ENCODE measurements at regions not wholly inside any gene's neighbourhood (a gene's known extent, or its start where the extent isn't known, plus 50 kb on each side); places are given as distances from the start of the nearest gene placed in this dataset.
"Not testable (repeated sequence)": the region's sequence is repeated elsewhere in the genome, so short reads cannot be mapped to it uniquely, and the experiment has no call there.

DNA sequence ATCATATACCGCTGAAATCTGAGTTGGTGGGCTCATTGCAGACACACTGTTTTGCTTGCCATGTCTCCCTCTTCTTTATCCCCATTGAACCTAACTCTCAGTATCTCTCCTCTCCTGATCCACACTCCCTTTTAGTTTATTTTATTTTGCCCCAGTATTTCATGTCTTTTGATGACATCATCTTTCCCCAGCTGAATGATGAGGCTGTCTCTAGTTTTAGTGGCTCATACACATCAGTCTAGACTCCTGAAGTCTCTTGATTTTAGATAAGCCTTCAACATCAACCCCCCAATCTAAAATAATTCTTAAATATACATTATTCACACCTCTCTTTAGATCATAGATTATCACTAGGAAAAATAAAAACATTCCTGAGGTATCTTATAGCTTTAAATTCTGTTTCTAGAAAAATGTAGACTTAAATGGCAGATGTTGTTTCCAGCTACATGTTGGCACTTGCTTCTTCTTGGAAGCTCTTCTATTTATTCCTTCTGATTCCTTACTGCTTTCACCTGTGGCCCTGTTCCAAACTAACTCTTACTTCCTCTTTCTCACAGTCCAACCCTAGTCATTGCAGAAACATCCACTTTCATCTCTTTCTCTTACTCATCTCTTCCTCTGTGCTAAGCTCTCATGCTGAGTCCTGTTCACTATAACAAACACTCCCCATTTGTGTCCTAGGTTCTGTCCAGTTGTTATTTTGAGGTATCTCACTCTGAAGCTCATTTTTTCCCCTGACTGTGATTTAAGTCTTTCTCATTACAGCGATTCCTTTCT is 191.9 kb upstream of the SLC35B3 start:
- peak; percentile 16 for DNase-seq
- in situ Hi-C loops (cut with HindIII; ENCODE audit: low pct_ligation_motif_present, low pct_unique_long_range_greater_than_20kb, low sequenced_read_pairs): no loop called here

DNA sequence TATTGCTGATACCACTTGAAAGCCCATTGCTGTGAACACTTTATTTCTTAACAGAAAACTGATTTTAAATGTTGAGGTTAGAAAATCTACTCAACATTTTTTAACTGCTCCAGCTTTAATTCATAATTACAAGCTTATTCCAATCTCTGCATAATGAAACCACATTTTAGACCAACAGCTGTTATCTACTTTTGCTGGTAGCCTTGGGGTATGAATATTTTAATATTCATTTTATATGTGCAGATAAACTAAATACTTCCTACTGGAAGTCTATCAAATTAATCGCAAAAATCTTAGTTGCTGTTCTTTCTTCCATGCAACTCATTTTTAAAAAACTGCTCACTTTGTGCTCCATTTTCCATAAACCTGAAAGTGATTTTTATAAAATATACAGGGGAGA is 189.3 kb upstream of the SLC35B3 start:
- in situ Hi-C loops (cut with HindIII; ENCODE audit: low pct_ligation_motif_present, low pct_unique_long_range_greater_than_20kb, low sequenced_read_pairs): no loop called here
- no peak for DNase-seq

DNA sequence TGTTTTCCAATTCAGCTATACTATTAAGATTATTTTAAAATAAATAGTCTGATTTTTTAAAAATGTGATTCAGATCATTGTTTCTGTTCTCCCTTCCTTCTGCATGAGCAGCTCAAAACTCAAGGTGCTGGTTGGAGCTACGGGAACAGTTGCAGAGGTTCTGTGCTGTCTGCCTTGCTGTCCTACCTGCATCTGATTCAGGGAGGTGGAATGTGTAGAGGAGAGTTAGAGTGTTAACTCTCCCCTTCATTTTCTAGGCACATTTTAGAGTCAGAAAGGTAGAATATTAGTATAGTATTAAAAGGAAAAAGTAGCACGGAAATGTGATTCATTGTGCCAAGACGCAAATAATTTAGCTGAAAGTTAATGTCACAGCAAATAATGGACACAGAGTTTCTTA is 188.1 kb upstream of the SLC35B3 start:
- no peak for DNase-seq
- in situ Hi-C loops (cut with HindIII; ENCODE audit: low pct_ligation_motif_present, low pct_unique_long_range_greater_than_20kb, low sequenced_read_pairs): no loop called here

DNA sequence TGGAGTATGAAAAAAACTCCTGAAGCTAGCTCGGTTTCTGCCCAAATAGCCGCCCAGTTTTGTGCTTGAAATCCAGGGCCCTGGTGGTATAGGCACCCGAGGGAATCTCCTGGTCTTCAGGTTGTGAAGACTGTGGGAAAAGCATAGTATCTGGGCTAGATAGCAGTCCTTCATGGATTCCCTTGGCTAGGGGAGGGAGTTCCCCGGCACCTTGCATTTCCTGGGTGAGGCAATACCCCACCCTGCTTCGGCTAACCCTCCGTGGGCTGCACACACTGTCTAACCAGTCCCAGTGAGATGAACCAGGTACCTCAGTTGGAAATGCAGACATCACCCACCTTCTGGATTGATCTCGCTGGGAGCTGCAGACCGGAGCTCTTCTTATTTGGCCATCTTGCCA is 184.5 kb upstream of the SLC35B3 start:
- no peak for DNase-seq
- in situ Hi-C loops (cut with HindIII; ENCODE audit: low pct_ligation_motif_present, low pct_unique_long_range_greater_than_20kb, low sequenced_read_pairs): no loop called here

DNA sequence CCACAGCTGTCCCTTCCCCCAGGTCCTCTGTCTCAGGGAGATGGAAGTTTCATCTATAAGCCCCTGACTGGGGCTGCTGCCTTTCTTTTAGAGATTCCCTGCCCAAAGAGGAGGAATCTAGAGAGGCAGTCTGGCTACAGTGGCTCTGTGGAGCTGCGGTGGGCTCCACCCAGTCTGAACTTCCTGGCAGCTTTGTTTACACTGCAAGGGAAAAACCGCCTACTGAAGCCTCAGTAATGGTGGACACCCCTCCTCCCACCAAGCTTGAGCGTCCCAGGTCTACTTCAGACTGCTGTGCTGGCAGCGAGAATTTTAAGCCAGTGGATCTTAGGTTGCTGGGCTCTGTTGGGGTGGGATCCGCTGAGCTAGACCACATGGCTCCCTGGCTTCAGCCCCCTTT is 184.1 kb upstream of the SLC35B3 start:
- DNase-seq; in situ Hi-C loops (cut with HindIII; ENCODE audit: low pct_ligation_motif_present, low pct_unique_long_range_greater_than_20kb, low sequenced_read_pairs): not testable (repeated sequence)

DNA sequence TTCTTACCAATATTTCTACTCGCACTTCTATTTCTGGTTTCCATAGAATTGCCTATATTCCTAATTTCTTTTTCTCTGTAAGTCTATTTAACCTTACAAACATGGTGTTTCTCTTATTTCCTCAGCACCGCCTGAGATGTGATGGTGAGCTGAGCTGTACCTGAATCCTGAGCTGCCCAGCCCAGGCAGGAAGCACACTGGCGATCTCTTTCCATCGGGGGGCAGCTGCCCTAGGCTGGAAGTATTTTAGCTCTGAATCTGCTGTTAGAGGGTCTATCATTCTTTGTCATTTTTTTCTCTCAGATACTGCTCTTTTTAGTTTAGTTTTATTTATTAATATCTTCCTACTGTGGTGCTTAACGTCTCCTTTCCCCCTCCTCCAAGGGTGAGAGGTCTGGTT is 173.4 kb upstream of the SLC35B3 start:
- in situ Hi-C loops (cut with HindIII; ENCODE audit: low pct_ligation_motif_present, low pct_unique_long_range_greater_than_20kb, low sequenced_read_pairs): no loop called here
- no peak for DNase-seq

DNA sequence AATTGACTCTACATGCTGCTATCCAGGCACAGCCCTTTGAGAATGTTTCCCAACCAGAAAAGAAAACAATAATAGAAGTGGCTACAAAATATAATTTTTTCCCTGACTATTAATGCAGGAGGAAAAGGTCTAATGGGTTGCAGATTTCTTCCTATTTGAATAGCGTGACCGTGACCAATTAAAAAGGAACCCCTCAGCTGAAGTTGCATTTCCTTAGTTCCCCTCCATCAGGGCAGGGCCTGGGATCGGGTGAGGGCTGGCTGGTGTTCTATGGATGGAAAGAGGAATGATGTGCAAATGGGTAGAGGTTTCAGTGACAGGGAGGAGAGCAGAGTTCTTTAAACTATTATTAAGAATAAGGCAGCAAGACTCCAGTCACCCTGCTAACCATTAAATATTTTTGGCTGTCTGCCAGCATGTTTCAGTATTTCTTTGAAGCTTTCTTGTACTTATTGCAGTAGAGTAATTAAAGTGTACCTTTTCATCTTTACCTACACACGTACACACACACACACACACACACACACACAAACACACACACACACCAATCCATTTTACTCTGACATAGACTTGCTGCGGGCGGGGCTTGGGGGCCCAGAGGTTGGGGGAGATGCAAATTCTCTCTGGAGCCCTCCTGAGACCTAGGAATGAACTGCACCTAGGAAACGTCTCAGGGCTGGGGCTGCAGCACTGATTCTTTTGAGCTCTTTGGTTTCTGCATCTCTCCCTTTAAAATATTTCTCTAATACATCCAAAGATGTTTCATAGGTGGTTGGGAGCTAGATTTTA is 154.8 kb upstream of the SLC35B3 start:
- peak; percentile 37 for DNase-seq
- in situ Hi-C loops (cut with HindIII; ENCODE audit: low pct_ligation_motif_present, low pct_unique_long_range_greater_than_20kb, low sequenced_read_pairs): no loop called here

DNA sequence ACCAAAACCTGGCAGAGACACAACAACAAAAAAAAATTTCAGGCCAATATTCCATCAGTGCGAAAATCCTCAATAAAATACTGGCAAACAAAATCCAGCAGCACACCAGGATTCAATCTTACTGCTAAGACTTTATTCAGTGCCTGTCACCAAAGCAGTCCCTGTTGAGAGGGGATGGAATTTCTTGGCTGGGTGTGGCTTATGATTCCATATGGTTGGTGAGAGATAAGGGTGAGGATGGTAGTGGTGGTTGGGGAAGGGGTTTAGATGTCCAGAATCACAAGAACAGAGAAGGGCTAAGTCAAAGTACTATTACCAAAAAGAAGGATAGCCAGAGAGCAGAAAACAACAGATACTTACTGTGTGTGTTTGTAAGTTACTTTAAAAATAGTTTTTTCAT is 152.8 kb upstream of the SLC35B3 start:
- in situ Hi-C loops (cut with HindIII; ENCODE audit: low pct_ligation_motif_present, low pct_unique_long_range_greater_than_20kb, low sequenced_read_pairs): no loop called here
- no peak for DNase-seq

DNA sequence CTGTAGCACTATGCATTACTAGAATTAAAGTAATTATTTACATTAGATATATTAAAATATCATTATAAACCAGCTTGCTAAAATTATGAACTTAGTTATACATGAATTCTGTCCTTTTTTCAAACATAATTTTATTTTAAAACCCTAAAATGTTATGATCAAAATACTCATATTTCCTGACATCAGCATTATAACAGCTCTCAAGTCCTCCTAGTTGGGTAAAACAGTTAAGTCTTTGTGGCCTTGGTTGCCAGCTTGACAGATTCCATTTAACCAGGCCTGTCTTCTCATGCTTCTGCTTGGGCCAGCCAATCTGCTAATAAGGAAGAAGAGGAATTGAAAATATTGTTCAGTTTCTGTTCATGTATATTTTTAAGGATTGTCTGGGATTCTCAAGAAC is 147.9 kb upstream of the SLC35B3 start:
- in situ Hi-C loops (cut with HindIII; ENCODE audit: low pct_ligation_motif_present, low pct_unique_long_range_greater_than_20kb, low sequenced_read_pairs): no loop called here
- DNase-seq: no peak

DNA sequence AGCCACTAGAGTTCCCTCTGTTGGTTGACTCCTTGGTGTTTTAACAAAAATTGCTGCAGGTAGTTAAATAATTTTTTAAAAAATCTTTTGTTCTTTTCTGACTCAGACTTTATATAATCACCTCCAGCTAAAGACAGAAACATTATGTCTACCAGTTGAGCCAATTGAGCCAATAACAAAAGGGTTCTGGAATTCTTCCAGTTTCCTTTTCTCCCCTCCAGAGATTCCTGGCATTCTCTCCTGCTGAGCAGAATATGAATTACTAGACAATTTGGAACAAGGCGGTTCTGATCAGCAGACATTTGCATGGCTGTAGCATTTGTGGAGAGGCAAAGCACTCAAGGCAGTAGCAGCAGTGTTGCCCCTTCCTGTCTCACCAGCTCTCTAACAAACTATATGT is 144.0 kb upstream of the SLC35B3 start:
- in situ Hi-C loops (cut with HindIII; ENCODE audit: low pct_ligation_motif_present, low pct_unique_long_range_greater_than_20kb, low sequenced_read_pairs): no loop called here
- no peak for DNase-seq

DNA sequence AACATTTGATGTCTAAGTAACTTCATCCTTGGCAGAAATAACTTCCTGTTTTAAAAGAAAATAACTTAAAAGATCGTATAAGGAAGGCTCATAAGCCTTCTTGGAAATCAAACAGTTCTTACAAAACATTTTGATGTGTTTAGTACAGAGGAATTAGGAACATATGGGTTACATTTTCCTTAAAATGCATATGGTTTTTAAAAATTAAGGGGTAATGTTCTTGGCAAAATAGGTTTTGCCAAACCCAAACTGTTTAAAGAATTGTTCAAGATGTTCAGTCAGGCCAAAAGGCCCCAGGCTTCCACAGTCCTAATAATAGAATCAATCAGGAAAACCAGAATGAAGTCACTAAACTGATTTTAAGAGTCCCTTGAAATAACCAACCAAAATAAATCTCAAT is 142.7 kb upstream of the SLC35B3 start:
- in situ Hi-C loops (cut with HindIII; ENCODE audit: low pct_ligation_motif_present, low pct_unique_long_range_greater_than_20kb, low sequenced_read_pairs): no loop called here
- DNase-seq: no peak

DNA sequence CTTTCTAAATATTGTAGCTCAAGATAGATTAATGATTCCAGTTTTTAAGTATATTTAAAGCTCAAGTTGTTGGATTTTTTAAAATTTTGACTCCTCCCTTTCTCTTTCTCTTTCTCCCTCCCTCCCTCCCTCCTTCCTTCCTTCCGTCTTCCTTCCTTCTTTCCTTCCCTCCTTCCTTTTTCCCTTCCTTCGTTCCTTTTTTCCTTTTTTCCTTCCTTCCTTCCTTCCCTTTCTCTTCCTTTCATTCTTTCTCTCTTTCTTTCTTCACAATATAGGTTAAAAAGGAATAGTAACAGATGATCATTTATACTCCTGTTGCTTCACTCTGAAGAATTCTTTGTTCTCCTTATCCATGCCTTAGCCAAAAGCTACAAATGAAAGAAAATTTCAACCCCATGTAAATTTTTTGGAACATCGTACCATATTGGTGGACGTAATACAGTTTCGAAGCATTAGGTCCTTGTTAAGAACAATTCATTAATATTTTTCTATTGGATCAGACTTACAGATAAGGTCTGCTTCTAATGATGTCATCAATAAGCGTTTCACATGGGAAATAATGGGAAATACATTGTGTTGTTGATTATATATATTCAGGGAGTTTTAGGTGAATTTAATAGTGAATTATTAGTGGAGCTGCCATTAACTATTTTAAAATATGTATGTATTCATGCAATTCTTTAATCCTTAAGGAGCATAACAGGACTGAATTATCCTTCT is 139.6 kb upstream of the SLC35B3 start:
- in situ Hi-C loops (cut with HindIII; ENCODE audit: low pct_ligation_motif_present, low pct_unique_long_range_greater_than_20kb, low sequenced_read_pairs): no loop called here
- no peak for DNase-seq

DNA sequence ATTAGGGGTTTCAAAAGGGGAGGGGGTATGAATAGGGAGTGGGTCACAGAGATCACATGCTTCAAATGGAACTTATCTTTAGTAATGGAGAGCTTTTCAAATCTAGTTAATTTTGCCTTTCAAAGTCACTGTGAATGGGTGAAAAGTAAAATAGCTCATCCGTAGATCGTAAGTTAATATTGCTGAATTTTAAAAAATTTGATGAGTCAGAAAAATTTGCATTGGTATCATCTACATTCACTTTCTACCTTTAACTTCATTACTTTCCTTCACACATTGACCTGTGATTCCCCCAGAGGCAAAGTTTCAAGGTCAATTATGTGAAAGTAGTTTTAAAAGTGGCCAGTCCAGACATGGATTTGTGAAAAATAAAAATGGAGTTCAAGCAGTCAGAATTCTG is 139.0 kb upstream of the SLC35B3 start:
- no peak for DNase-seq
- in situ Hi-C loops (cut with HindIII; ENCODE audit: low pct_ligation_motif_present, low pct_unique_long_range_greater_than_20kb, low sequenced_read_pairs): no loop called here

DNA sequence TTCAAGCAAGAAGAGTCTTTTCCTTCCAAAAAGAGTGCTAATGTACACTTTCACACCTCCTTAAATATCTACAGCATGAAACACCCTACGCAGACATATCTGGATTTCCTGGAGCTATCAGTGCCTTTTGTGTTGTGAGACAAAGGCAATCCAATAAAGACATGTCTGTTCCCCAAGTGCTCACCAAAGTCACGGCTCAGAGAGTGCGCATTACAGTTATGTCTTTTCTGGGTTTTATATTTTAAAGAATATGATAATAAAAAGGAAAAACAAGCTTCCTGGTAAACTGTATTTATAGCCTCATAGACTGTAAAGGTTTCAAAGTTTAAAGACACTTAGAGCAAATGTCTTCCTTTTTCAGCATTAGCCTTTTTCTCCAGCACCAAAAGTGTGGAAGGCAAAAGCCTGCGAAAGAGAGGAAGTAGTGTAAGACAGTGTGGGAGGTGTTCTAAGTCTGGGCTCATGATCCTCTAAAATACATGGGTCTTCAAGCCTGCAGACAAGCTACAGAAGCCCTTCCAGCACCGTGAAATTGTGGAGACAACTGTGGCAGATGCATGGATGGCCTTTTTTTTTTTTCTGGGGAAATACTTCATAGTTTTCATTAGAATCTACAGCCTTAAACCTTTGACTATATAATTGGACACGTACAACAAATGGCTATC is 135.0 kb upstream of the SLC35B3 start:
- in situ Hi-C loops (cut with HindIII; ENCODE audit: low pct_ligation_motif_present, low pct_unique_long_range_greater_than_20kb, low sequenced_read_pairs): no loop called here
- no peak for DNase-seq

DNA sequence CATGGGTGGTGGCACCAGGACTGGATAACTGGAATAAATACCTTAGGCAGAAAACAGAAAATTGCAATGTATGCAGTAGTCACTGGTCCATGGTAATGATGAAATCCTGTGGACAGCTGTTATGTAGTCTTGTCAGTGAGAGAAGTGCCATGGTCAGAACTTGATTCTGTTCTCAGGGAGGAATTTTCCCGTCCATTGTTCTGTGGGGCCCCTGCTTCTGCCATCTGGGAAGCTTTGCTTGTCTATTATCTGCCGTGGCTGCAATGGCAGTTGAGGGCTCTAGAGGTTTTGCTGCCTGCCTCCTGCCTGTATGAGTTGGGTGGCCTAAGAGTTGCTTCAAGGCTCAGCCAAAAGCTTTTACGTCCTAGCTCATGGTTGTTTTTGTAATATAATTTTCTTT is 126.8 kb upstream of the SLC35B3 start:
- in situ Hi-C loops (cut with HindIII; ENCODE audit: low pct_ligation_motif_present, low pct_unique_long_range_greater_than_20kb, low sequenced_read_pairs): no loop called here
- DNase-seq: no peak

DNA sequence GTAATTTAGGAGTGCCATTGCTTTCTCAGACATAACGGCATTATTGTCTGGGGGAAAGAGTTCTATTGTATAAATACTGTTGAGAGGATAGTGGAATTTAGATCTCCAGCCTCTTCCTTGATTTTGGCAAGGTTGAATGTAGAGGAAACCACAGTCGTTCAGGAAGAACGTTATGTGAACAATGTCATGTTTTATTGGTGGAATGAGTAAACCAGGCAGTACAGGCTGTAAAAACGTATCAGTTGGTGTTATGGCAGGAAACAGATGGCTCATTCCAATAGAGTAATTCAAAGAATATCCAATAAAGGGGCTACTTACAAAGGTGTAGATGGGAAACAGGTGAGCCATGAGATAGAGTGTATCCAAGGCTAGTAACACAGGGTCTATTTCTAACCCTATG is 123.6 kb upstream of the SLC35B3 start:
- no peak for DNase-seq
- in situ Hi-C loops (cut with HindIII; ENCODE audit: low pct_ligation_motif_present, low pct_unique_long_range_greater_than_20kb, low sequenced_read_pairs): no loop called here

DNA sequence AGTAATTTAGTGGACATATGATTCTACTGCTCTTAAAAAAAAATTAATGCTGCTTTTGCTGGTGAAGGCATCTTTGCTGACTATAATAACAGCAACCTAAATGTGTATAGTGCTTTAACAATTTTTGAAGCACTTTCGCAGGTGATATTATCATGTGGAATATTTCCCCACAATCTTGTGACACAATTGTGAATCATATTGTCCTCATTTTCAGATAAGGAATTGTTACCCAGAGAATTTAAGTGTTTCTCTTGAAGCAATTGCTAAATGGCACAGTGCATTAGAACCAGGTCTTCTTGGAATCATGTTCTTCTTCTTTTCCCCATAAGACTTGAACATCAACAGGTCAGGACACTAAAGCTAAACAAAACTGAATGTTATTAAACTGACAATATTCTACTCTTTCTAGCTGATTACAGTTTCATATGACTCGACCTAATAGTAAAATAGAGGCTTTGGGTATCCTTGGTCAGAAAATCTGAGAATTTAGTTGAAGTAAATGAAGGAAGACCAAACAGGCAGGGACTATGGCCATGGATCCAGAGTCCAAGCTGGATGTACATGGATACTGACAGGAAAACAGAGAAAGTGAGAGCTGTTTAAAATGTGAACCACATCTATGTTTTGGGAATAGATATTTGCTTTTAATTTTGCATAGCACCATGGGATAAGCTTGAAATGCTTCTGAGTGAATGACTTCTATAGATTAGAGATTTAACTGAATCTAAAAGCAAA is 121.8 kb upstream of the SLC35B3 start:
- DNase-seq: no peak
- in situ Hi-C loops (cut with HindIII; ENCODE audit: low pct_ligation_motif_present, low pct_unique_long_range_greater_than_20kb, low sequenced_read_pairs): no loop called here

DNA sequence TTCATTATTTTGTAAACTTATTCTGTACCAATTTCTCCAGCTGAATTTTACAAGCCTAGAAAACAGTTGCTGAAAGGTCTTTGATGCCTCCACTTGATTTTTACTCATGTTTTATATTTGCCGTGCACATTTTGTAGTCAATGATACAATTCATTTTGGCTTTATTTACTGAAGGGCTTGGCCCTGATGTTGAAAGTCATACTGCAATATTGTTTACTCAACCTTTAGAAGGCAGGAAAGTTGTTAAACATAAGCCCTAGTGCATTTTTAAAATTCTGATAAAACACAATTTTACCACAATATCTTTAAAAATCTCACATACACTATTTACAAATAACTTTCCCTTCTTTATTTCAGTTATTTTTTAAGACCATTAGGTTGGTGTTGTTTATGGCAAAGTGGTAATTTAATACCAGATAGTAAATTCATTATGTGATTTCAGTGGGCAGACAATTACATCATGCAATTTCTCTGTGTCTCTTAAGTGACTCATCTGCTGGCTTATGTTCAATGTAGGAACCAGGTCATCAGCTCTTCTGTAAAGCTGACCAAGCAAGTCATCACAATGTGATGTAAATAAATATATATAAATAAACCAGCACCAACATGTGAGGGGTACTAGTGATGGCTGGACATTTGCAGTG is 121.1 kb upstream of the SLC35B3 start:
- in situ Hi-C loops (cut with HindIII; ENCODE audit: low pct_ligation_motif_present, low pct_unique_long_range_greater_than_20kb, low sequenced_read_pairs): no loop called here
- DNase-seq: peak; percentile 21
